ENCODE measurements at regions not wholly inside any gene's neighbourhood (a gene's known extent, or its start where the extent isn't known, plus 50 kb on each side); places are given as distances from the start of the nearest gene placed in this dataset.

- H3K4me3 ChIP-seq (ENCODE audit: low read depth, low read length), result no peak overlapping the region
- no peak for TF ChIP-seq CTCF (IDR thresholded peaks at IDR 0.05; ENCODE audit: low read depth, low read length)
These were observed 375.5 kb downstream of the PCDH20 start for GRCh38 chr13:61040181-61040580.

- no peak for TF ChIP-seq CTCF (IDR thresholded peaks at IDR 0.05; ENCODE audit: low read depth, low read length)
These were observed 376.3 kb downstream of the PCDH20 start for GRCh38 chr13:61039302-61039701.

GRCh38 chr13:61036715-61037114, 378.9 kb downstream of the PCDH20 start:
- no peak for TF ChIP-seq CTCF (IDR thresholded peaks at IDR 0.05; ENCODE audit: low read depth, low read length)
- no peak overlapping the region for H3K4me3 ChIP-seq (ENCODE audit: low read depth, low read length)

More at GRCh38 chr13:61039302-61039701, 376.3 kb downstream of the PCDH20 start:
- no peak overlapping the region for H3K4me3 ChIP-seq (ENCODE audit: low read depth, low read length)

- H3K4me3 ChIP-seq (ENCODE audit: low read depth, low read length), result no peak overlapping the region
- TF ChIP-seq CTCF (IDR thresholded peaks at IDR 0.05; ENCODE audit: low read depth, low read length), result no peak
These were observed 385.2 kb downstream of the PCDH20 start for GRCh38 chr13:61030445-61030844.

GRCh38 chr13:61029064-61029463, 386.6 kb downstream of the PCDH20 start:
- no peak for TF ChIP-seq CTCF (IDR thresholded peaks at IDR 0.05; ENCODE audit: low read depth, low read length)
- H3K4me3 ChIP-seq (ENCODE audit: low read depth, low read length), result no peak overlapping the region

DNA sequence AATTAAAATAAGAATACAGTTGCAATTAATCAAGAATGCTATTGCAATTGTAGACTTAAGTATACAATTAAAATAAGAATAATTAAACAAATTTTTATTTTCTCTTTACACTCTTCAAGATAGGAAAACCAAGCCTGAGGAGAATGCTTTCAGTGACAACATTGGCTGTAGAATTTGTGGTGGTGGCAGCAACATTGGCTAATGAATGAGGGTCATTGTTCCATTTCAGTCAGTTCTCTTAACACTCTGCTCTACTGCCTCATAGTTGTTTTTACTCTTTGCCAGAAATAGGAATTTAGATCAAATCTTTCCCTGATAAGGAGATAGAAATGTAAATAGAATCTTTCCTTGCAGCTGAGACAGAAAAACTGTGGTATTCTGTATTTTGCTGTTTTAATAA, 391.6 kb downstream of the PCDH20 start:
- TF ChIP-seq CTCF (IDR thresholded peaks at IDR 0.05; ENCODE audit: low read depth, low read length), result no peak
- no peak overlapping the region for H3K4me3 ChIP-seq (ENCODE audit: low read depth, low read length)

GRCh38 chr13:61021838-61022237, 393.8 kb downstream of the PCDH20 start:
- no peak for TF ChIP-seq CTCF (IDR thresholded peaks at IDR 0.05; ENCODE audit: low read depth, low read length)
- no peak overlapping the region for H3K4me3 ChIP-seq (ENCODE audit: low read depth, low read length)
